BLaER1 (cell line): ENCODE measurements at regions not wholly inside any gene's neighbourhood (a gene's known extent, or its start where the extent isn't known, plus 50 kb on each side); places are given as distances from the start of the nearest gene placed in this dataset.

Source experiments
- H3K27ac ChIP-seq: shearing (Covaris generic); formaldehyde crosslinking; 2 replicates; pipeline ENCODE4 v1.8.1; 2022
- H3K27me3 ChIP-seq: shearing (Covaris generic); formaldehyde crosslinking; 2 replicates; pipeline ENCODE4 v1.8.1; 2022
- H3K36me3 ChIP-seq: shearing (Covaris generic); formaldehyde crosslinking; 2 replicates; pipeline ENCODE4 v1.8.1; 2022
- H3K4me1 ChIP-seq: shearing (Covaris generic); formaldehyde crosslinking; 2 replicates; pipeline ENCODE4 v1.8.1; 2022
- H3K4me2 ChIP-seq: shearing (Covaris generic); formaldehyde crosslinking; 2 replicates; pipeline ENCODE4 v1.8.1; 2022
- H3K4me3 ChIP-seq: shearing (Covaris generic); formaldehyde crosslinking; 2 replicates; pipeline ENCODE4 v1.8.1; 2022
- H3K9ac ChIP-seq: shearing (Covaris generic); formaldehyde crosslinking; 2 replicates; pipeline ENCODE4 v1.8.1; 2022
- H3K9me3 ChIP-seq: shearing (Covaris generic); formaldehyde crosslinking; 2 replicates; pipeline ENCODE4 v1.8.1; 2022
- H4K20me1 ChIP-seq: shearing (Covaris generic); formaldehyde crosslinking; 2 replicates; pipeline ENCODE4 v1.8.1; 2022
- Cebpa-rat ChIP-seq: shearing (Covaris generic); IDR thresholded peaks from 2 replicates; pipeline ENCODE4 v1.8.1; 2022

DNA sequence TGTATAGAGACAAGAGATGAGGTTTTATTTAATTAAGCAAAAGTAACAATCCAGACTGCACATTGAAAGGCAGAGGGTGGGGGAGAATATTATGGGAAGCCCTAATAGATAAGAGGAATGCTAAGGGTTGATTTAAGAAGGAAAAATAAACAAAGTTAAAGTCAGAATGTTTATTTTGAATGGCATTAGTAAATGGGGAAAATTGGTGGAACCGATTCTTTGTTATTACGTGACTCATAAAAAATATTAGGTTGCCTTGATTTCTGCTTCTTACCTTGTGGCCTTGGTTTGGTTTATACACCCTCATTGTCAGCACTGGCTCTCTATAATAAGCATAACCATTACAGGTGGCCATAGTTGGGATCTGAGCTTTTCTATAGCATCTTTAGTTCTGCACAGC, 674.8 kb upstream of the CITED2 start:
- H3K4me1 ChIP-seq = peaks cover under 1% of the 10 kb centered on the region; the same call in 1 of the 2 replicates
- no peaks in the 10 kb centered on the region for H3K9me3 ChIP-seq
- H3K4me3 ChIP-seq = no peak overlapping the region
- H4K20me1 ChIP-seq = no peaks in the 10 kb centered on the region
- no peak for TF ChIP-seq Cebpa-rat
- H3K27me3 ChIP-seq = no peaks in the 10 kb centered on the region
- no peak overlapping the region for H3K27ac ChIP-seq
- no peaks in the 10 kb centered on the region for H3K36me3 ChIP-seq
- H3K9ac ChIP-seq = no peak overlapping the region
- no peak overlapping the region for H3K4me2 ChIP-seq

DNA sequence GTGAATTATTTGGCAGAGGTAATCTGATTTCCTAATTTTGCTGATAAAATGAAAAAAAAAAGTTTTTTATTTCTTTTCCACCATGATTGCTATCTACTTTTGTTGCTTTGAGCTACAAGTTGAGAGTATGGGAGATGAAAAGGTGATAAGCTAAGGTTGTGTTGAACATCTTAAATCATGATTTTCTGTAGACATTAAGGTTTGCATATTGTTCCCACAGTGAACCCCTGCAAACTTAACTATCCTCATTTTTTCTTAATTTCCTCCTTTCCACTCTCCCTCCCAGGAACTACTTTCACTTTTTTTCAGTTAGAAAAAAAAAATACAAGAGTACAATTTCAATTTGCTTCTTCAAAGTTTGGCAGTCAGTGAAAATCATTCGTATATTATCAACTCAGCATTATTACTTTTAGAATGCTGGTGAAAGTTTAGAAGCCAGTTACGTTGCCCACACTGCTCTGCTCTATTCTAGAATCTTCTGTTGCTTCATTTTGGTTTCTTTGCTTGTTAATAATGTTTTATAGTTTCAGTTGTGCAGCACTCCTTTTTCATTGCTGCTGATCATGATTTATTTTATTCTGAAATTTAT, 673.8 kb upstream of the CITED2 start:
- Histone ChIP-seq H3K27me3 (no peaks in the 10 kb centered on the region), H3K4me1 (peaks cover 10% of the 10 kb centered on the region), H3K4me3 (no peak overlapping the region), H4K20me1 (no peaks in the 10 kb centered on the region), H3K9ac (no peak overlapping the region), H3K4me2 (no peak overlapping the region), H3K27ac (no peak overlapping the region), H3K9me3 (no peaks in the 10 kb centered on the region), H3K36me3 (no peaks in the 10 kb centered on the region)
- TF ChIP-seq Cebpa-rat = no peak

DNA sequence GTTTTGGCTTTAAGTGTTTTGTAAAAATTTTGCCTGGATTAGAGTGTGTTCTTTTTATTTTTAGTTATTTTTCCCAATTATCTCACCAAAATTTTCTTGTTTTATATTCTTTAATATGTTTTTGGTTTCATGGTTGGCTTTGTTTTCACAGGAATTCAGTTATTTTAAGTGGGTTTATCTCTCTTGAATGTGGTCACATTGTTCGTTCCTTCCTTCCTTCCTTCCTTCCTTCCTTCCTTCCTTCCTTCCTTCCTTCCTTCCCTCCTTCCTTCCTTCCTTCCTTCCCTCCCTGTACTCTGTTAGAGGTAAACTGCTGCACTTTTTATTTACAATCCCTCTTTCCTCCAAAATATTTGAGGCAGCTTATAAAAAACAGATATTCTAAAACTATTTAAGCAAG, 672.9 kb upstream of the CITED2 start:
- no peak for TF ChIP-seq Cebpa-rat
- Histone ChIP-seq H3K27me3 (no peaks in the 10 kb centered on the region), H3K9me3 (no peaks in the 10 kb centered on the region), H3K4me2 (no peak overlapping the region), H3K4me3 (no peak overlapping the region), H4K20me1 (no peaks in the 10 kb centered on the region), H3K27ac (no peak overlapping the region), H3K36me3 (no peaks in the 10 kb centered on the region), H3K4me1 (peaks cover 13% of the 10 kb centered on the region), H3K9ac (no peak overlapping the region)

DNA sequence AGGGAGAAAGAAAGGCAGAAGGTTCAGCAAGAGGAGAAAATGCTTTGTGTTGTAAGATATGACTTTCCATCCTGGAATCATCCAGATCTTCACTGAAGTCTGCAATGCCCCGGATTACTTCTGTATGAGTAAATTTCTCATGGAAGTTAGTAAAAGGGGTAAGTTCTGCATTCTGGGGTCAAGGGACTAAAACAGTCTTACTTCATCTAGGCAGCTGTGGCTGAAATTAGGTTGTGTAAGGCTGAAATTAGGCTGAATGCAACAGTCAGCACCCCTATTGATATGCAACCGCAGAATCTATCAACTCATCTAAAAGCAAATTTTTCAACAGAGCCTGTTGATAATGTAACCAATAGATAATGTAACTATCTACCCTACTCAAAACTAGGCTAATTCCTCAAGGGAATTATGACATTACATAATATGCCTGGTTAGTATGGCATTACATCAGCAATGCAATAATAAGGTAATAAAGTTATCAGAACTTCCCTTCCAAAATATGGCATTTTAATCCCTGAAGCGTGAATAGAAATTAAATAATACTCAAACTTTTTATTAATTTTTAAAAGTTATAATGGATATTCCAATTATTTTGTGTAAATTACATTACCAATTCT, 671.7 kb upstream of the CITED2 start:
- H3K4me1 ChIP-seq = peaks cover 13% of the 10 kb centered on the region

DNA sequence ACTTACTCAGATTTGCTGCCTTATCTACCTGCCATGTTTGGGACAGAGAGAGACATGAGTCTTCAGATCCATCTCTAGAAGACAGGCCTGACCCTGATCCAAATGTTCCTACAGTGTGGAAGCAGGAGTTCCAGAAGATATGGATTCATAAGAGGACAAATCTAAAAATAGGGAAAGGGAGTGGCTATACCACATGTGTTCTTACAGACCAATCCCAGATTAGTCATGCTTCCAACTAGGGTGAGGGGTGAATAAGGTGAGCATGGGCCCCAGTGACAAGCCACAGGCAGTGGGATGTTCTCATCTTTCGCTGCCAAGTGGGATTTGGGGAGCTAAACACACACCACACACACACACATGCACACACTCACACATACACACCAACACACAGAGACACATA, 670.7 kb upstream of the CITED2 start:
- Histone ChIP-seq H4K20me1 (no peaks in the 10 kb centered on the region), H3K4me3 (no peak overlapping the region), H3K4me1 (peaks cover 13% of the 10 kb centered on the region), H3K4me2 (no peak overlapping the region), H3K27me3 (no peaks in the 10 kb centered on the region), H3K9ac (no peak overlapping the region), H3K9me3 (no peaks in the 10 kb centered on the region), H3K27ac (no peak overlapping the region), H3K36me3 (no peaks in the 10 kb centered on the region)
- TF ChIP-seq Cebpa-rat = no peak

More for the DNA sequence above, 671.7 kb upstream of the CITED2 start:
- no peak for TF ChIP-seq Cebpa-rat
- Histone ChIP-seq H3K9me3 (no peaks in the 10 kb centered on the region), H3K36me3 (no peaks in the 10 kb centered on the region), H3K4me3 (no peak overlapping the region), H3K4me2 (no peak overlapping the region), H3K9ac (no peak overlapping the region), H4K20me1 (no peaks in the 10 kb centered on the region), H3K27me3 (no peaks in the 10 kb centered on the region), H3K27ac (no peak overlapping the region)

DNA sequence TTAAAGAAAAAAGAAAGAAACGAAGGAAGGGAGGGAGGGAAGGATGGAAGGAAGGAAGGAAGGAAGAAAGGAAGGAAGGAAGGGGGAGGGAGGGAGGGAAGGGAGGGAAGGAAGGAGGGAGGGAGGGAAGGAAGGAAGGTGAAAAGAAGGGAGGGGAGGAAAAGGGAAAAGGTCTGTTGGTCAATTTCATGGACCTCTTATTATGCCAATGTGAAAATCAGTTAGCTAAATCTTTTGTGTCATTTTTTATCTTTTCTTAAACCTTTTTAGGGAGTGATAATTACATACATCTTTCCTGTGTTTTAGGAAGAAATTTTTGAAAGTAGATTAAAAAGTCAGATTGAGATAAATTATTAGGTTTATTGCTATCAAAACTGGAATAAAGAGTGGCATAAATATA, 670.2 kb upstream of the CITED2 start:
- Histone ChIP-seq H4K20me1 (no peaks in the 10 kb centered on the region), H3K36me3 (no peaks in the 10 kb centered on the region), H3K9ac (no peak overlapping the region), H3K4me3 (no peak overlapping the region), H3K4me2 (no peak overlapping the region), H3K27me3 (no peaks in the 10 kb centered on the region), H3K9me3 (no peaks in the 10 kb centered on the region), H3K4me1 (peaks cover 13% of the 10 kb centered on the region), H3K27ac (no peak overlapping the region)
- TF ChIP-seq Cebpa-rat = no peak

DNA sequence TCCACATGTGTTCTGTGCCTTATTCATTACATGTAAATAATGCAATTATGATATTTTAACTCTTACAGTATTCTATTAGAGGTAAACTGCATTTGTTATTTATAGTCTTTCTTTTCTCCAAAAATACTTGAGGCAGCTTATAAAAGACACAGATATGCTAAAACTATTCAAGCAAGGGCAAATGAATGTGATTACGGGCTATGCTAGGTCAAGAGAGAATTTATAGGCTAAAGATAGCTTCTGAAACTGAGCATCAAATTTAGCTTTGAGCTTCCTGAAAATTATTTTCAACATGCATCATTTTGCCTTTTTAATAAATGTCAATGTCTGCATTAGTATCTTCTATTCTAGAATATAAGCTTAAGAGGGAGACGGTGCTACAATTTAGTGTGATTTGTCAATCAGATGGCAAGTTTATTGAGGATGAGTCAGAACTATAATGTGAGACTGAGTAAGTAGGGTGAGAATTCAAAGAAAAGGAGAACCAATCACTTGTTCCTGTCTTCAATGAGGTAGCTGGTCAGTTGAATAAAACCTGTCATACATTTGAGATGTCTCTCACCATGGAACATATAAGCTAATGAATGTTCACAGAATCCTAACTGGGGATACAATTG, 669.4 kb upstream of the CITED2 start:
- H3K4me1 ChIP-seq = peaks cover 13% of the 10 kb centered on the region
- H3K4me3 ChIP-seq = no peak overlapping the region
- H3K9me3 ChIP-seq = no peaks in the 10 kb centered on the region
- H3K4me2 ChIP-seq = peak overlapping the region; percentile 20; the same call in 1 of the 2 replicates
- no peaks in the 10 kb centered on the region for H4K20me1 ChIP-seq
- no peak for TF ChIP-seq Cebpa-rat
- H3K9ac ChIP-seq = no peak overlapping the region
- H3K27me3 ChIP-seq = no peaks in the 10 kb centered on the region
- no peaks in the 10 kb centered on the region for H3K36me3 ChIP-seq
- H3K27ac ChIP-seq = no peak overlapping the region

DNA sequence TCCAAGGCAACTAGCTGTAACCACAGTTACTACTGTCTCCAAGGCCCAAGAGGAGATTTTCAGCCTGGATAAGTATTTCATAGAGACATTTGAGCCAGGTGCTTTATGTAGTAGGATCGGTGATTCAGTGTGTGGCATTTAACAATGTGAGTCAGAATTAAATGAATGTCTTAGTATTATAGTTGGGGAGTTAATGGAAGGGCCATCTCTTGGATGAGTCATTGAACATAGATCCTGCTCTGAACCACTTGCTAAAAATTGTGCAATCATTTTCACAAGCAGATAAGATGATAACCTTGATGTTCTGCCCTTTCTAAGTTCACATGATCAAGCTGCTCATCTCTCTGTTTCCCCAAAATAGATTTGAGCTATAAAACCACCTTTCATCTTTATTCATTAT, 668.9 kb upstream of the CITED2 start:
- H4K20me1 ChIP-seq = no peaks in the 10 kb centered on the region
- no peaks in the 10 kb centered on the region for H3K9me3 ChIP-seq
- H3K4me3 ChIP-seq = no peak overlapping the region
- H3K27me3 ChIP-seq = no peaks in the 10 kb centered on the region
- no peak overlapping the region for H3K9ac ChIP-seq
- no peak overlapping the region for H3K27ac ChIP-seq
- H3K36me3 ChIP-seq = no peaks in the 10 kb centered on the region
- peak; percentile 32; the same call in 1 of the 2 replicates for TF ChIP-seq Cebpa-rat
- peak overlapping the region; percentile 20; the same call in 1 of the 2 replicates for H3K4me2 ChIP-seq
- H3K4me1 ChIP-seq = peaks cover 13% of the 10 kb centered on the region

DNA sequence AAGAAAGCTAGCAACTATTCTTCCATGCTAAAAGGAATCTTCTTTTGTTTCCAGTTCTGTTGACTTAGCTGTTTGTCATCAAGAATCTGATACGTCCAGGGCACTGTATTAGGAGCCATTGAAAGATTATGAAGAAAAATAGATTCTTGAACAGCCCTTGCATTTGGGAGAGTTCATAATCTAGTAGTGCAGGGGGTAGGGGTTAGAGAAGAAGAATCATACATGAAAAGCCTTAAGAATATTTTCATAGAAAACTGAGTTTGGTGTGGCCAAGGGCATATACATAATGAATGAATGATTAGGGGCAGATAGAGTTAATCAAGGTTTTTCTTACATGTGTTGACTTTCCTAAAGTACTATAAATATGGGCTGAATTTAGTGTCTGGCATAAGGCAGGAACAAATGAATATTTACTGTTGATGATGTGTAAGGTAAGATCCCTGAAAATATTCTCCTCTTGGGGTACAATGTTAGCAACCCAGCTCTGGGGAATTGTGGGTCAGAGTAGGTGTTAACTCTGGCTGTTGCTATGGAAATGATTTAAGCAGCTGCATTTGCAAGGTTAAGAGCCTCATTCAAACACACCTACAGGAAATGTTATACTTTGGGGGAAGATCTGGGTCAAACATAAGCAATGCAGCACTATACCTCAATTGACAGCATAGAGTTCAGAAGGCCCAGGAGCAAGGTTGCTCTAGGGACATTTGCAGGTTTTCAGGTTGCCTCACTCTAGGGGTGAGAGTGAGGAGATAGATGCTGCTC, 667.3 kb upstream of the CITED2 start:
- no peak overlapping the region for H3K27ac ChIP-seq
- no peaks in the 10 kb centered on the region for H3K36me3 ChIP-seq
- no peak overlapping the region for H3K4me2 ChIP-seq
- no peaks in the 10 kb centered on the region for H3K27me3 ChIP-seq
- H3K9me3 ChIP-seq = peaks cover 2% of the 10 kb centered on the region; the same call in 1 of the 2 replicates
- H3K4me3 ChIP-seq = no peak overlapping the region
- no peaks in the 10 kb centered on the region for H4K20me1 ChIP-seq
- H3K4me1 ChIP-seq = peaks cover 13% of the 10 kb centered on the region
- no peak for TF ChIP-seq Cebpa-rat
- no peak overlapping the region for H3K9ac ChIP-seq

DNA sequence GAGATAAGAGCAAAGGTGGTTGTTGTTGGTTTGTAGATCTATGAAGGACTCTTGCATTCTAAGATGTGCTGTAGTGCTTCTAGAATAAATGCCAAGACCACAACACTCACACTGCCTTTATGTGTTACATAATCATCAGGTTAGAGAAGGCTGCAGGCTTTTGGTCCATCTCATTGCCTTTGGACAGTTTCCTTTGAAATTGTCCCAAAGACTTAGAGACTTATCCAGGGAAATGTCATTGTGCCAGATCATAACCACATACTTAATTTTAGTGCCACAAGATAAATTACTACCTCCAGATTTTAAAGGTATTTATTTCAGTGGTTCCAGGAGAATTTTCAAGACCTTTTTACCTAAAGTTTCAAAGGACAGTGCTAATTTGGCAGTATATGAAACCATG, 666.6 kb upstream of the CITED2 start:
- no peak overlapping the region for H3K4me2 ChIP-seq
- H4K20me1 ChIP-seq = no peaks in the 10 kb centered on the region
- TF ChIP-seq Cebpa-rat = no peak
- no peaks in the 10 kb centered on the region for H3K36me3 ChIP-seq
- no peak overlapping the region for H3K4me3 ChIP-seq
- no peaks in the 10 kb centered on the region for H3K27me3 ChIP-seq
- peaks cover 9% of the 10 kb centered on the region; the same call in 1 of the 2 replicates for H3K9me3 ChIP-seq
- H3K27ac ChIP-seq = no peak overlapping the region
- H3K4me1 ChIP-seq = peaks cover 13% of the 10 kb centered on the region
- no peak overlapping the region for H3K9ac ChIP-seq
